Coronary artery (tissue), 2 donors: ENCODE measurements at regions not wholly inside any gene's neighbourhood (a gene's known extent, or its start where the extent isn't known, plus 50 kb on each side); places are given as distances from the start of the nearest gene placed in this dataset.
"Not testable (repeated sequence)": the region's sequence is repeated elsewhere in the genome, so short reads cannot be mapped to it uniquely, and the experiment has no call there.

ENCODE experiments used
- DNase-seq: peaks from one replicate; pipeline ENCODE4 v3.0.0-alpha.2; 2017; ENCODE audit warnings: low spot score
- H3K27ac ChIP-seq, 2 donors: fragments of 200-600 bp; sonication (generic); one replicate each; pipeline ENCODE4 v1.5.1; 2016 to 2019
- H3K4me3 ChIP-seq: fragments of 200-600 bp; sonication (generic); 2 replicates; pipeline ENCODE4 v1.5.1; 2016; ENCODE audit warnings: mild to moderate bottlenecking, moderate library complexity
- TF ChIP-seq, protein P1 (sequence below): fragments of 200-600 bp; sonication (generic); IDR thresholded peaks from one replicate; pipeline ENCODE4 v1.5.1; 2019; ENCODE audit warnings: antibody characterized with exemption

DNA sequence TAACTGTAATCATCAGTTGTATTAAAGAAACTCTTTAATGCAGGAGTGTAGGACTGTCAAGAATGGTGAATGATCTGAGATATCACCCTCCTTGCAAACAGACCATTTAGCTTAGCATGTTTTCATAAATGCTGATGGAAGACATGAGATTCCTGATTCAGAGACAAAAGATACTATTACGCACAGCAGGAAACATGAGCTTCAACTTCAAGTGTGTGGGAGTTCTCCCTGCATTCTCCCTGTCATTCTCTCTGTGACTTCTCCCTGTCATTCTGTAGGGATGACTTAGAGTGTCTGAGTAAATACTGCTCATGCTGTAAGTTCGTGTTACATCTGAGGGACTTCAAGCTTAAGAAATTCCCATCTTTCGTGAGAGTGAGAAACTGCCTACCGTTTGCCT, 866.0 kb upstream of the PRKX start:
- H3K4me3 ChIP-seq, result no peak overlapping the region
- no peak for DNase-seq
- no peak overlapping the region for H3K27ac ChIP-seq
- TF ChIP-seq, protein P1, sequence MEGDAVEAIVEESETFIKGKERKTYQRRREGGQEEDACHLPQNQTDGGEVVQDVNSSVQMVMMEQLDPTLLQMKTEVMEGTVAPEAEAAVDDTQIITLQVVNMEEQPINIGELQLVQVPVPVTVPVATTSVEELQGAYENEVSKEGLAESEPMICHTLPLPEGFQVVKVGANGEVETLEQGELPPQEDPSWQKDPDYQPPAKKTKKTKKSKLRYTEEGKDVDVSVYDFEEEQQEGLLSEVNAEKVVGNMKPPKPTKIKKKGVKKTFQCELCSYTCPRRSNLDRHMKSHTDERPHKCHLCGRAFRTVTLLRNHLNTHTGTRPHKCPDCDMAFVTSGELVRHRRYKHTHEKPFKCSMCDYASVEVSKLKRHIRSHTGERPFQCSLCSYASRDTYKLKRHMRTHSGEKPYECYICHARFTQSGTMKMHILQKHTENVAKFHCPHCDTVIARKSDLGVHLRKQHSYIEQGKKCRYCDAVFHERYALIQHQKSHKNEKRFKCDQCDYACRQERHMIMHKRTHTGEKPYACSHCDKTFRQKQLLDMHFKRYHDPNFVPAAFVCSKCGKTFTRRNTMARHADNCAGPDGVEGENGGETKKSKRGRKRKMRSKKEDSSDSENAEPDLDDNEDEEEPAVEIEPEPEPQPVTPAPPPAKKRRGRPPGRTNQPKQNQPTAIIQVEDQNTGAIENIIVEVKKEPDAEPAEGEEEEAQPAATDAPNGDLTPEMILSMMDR, result no peak

DNA sequence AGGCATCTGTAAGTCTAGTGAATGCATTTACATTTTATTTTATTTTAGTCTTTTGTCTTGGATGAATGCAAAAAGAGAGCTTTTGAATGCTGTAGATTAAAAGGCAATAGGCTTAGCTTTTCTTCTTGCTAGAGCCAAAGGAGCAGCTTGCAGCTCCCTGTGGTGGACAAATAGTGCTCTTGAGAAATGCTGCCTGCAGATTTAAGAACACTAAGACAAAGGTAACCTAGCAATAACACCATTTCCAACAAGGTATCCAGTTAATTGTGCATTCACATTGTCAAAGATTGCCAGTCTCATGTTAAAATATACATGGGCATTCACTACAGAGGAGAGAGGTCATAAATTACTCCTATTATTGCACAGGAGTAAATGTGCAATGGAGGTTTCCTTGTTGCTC, 859.2 kb upstream of the PRKX start:
- TF ChIP-seq, protein P1, result no peak
- DNase-seq, result no peak

DNA sequence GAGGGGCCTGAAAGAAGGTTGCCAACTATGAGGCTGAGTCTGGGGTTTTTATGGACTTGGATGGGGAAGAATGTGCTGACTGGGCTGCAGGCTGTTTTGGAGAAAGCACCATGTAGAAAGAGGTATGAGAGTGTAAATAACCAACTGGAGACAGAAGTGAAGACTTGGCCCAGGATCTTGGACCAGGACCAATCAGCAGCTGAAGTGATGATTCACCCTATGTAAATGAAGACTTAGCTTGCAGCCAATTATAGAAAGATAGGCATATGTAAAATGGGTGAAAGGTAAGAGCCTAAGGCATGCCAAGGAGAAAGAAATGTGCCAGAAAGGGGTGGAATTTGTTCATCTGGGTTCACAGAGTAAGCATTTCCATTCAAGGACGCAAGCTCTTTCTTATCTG, 856.7 kb upstream of the PRKX start:
- TF ChIP-seq, protein P1, result no peak
- Histone ChIP-seq H3K27ac (no peak overlapping the region), H3K4me3 (no peak overlapping the region)
- DNase-seq, result no peak

More for the DNA sequence above, 859.2 kb upstream of the PRKX start:
- no peak overlapping the region for H3K4me3 ChIP-seq
- no peak overlapping the region for H3K27ac ChIP-seq

DNA sequence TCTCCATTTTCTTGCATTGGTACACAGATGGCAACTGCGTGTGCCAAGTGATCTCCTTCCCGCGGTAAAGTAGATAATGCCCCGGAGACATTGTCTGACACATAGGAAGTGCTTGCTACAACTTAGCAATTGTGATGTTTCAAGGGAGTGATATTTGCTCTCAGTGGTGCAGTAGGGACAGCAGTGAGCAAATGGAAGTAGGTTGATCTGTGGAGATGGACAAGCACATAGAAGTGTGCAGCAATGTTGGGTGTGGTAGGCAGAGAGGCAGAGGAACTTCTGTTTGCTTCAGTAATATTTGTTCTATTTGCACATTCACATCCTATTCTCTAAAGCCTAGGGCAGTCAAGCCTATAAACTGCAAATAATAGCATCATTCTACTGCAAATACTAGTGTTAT, 846.7 kb upstream of the PRKX start:
- DNase-seq, result no peak
- Histone ChIP-seq H3K4me3 (no peak overlapping the region), H3K27ac (no peak overlapping the region)
- TF ChIP-seq, protein P1, result no peak

DNA sequence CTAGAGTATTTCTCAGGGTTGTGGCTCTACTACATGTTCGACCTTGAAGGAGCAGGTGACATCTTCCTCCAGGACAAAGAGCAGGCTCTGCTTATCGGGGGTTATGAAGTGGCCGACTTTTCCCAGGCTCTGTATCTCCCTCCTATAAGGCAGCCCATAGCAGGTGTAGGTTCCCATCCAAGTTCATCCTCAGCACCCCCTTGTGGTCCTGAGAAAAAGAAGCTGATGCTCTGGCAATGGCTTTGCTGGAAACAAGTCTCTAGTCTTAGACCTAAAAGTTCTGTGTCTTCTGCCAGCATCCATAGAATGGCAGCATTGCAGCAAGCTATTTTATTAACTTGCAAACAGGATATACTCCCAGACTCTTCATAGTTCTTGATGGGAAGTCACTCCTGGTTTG, 836.6 kb upstream of the PRKX start:
- TF ChIP-seq, protein P1, result no peak
- DNase-seq, result no peak
- H3K27ac ChIP-seq, result no peak overlapping the region
- no peak overlapping the region for H3K4me3 ChIP-seq

DNA sequence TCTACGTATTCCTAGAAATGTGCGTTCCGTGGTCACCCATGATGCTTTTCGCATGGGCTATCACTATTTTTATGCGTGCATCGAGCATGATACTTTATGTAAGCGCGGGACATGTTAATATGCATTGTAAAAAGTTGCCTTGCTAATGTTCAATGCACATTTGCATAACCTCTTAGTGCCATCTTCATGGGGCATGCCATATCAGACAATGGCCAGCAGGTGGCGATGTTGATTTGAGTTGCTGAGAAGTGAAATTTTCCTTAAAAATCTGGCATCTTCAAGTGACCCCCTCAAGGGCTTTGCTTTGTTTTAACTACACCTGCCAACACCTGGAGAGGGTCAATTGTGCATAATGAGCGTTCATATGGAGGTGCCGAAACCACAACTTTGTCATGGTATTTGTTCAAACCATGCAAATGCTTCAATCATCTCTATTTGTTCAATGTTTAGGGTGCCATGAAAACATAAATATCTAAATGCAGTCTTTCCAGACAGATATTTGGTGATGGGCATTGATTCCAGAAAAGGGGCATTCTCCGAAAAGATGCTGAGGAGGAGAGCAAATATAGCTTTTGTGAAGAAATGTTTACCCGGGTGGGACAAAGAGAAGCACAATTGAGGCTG, 833.9 kb upstream of the PRKX start:
- no peak for DNase-seq
- Histone ChIP-seq H3K27ac (no peak overlapping the region), H3K4me3 (no peak overlapping the region)
- TF ChIP-seq, protein P1, result peak; percentile 57

DNA sequence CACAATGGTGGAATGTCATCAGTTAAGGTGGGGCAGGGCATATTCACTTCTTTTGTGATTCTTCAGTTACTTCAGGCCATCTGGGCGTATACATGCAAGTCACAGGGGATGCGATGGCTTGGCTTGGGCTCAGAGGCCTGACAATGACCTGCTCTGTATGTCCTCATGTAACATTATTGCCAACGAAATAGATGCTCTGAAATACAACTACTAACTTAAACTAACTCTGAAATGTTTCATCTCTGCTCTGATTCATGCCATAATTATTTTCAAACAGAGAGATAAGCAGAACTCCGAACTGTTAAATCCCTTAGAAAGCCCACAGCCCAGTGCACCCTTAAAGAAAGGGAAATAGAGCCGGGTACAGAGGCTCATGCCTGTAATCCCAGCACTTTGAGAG, 832.7 kb upstream of the PRKX start:
- H3K27ac ChIP-seq, H3K4me3 ChIP-seq, DNase-seq: not testable (repeated sequence)
